Caco-2 (cell line): ENCODE measurements at regions not wholly inside any gene's neighbourhood (a gene's known extent, or its start where the extent isn't known, plus 50 kb on each side); places are given as distances from the start of the nearest gene placed in this dataset.

Experiments used
- BruUV-seq: library from RNA; stranded (reverse); fragments of 400-500 nt; replicated peaks from 2 replicates; lab custom pipeline; 2021; lab: Mats Ljungman, UMichigan
- CTCF ChIA-PET: fragments of 300-600 bp; sonication (Branson Sonifier 250); formaldehyde crosslinking; loops from one replicate; lab custom pipeline; 2022; ENCODE audit warnings: antibody characterized with exemption; lab: Charles Lee
- POLR2A ChIA-PET: fragments of 300-600 bp; sonication (Branson Sonifier 250); formaldehyde crosslinking; loops from one replicate; lab custom pipeline; 2022; ENCODE audit warnings: antibody characterized with exemption; lab: Charles Lee
- DNase-seq, 2 experiments: peaks; one replicate each; pipeline versions ENCODE4 v3.0.0 to v3.0.0-alpha.2; 2020 to 2022
- H3K27me3 ChIP-seq: replicated peaks from 2 replicates; pipeline ENCODE4 v1.6.0; 2011; ENCODE audit warnings: low read length; ENCODE audit not compliant: control insufficient read depth, insufficient read depth
- H3K36me3 ChIP-seq: 2 replicates; pipeline ENCODE4 v1.5.1; 2011; ENCODE audit warnings: low read length; ENCODE audit not compliant: control insufficient read depth, insufficient read depth
- H3K4me1 ChIP-seq: fragments of 250-450 bp; sonication (Bioruptor Pico); 2 replicates; pipeline ENCODE4 v1.5.1; 2020; ENCODE audit warnings: mild to moderate bottlenecking
- H3K4me3 ChIP-seq: 2 replicates; pipeline ENCODE4 v1.5.1; 2011; ENCODE audit warnings: low read depth, mild to moderate bottlenecking, control low read depth, low read length
- H3K9me3 ChIP-seq: fragments of 250-450 bp; sonication (Bioruptor Pico); 2 replicates; pipeline ENCODE4 v1.5.1; 2020; ENCODE audit warnings: mild to moderate bottlenecking, moderate library complexity
- H3K27ac Mint-ChIP-seq: one replicate; pipeline ENCODE4 v1.8.0; 2022; ENCODE audit warnings: mixed read lengths; ENCODE audit not compliant: unreplicated experiment
- H3K27me3 Mint-ChIP-seq: one replicate; pipeline ENCODE4 v1.8.0; 2022; ENCODE audit warnings: mixed read lengths; ENCODE audit not compliant: insufficient read depth, unreplicated experiment
- H3K36me3 Mint-ChIP-seq: one replicate; pipeline ENCODE4 v1.8.0; 2022; ENCODE audit warnings: mild to moderate bottlenecking, mixed read lengths; ENCODE audit not compliant: insufficient read depth, unreplicated experiment
- H3K4me1 Mint-ChIP-seq: one replicate; pipeline ENCODE4 v1.8.0; 2022; ENCODE audit warnings: low read depth, mixed read lengths; ENCODE audit not compliant: unreplicated experiment
- H3K4me3 Mint-ChIP-seq: one replicate; pipeline ENCODE4 v1.8.0; 2022; ENCODE audit warnings: mild to moderate bottlenecking, moderate library complexity, mixed read lengths; ENCODE audit not compliant: unreplicated experiment
- H3K9me3 Mint-ChIP-seq: one replicate; pipeline ENCODE4 v1.8.0; 2022; ENCODE audit warnings: mixed read lengths; ENCODE audit not compliant: unreplicated experiment
- CTCF ChIP-seq, 2 experiments: fragments of 200-600 bp in 1 of 2; IDR thresholded peaks; 1 replicate in 1 of 2; 2 replicates in 1 of 2; pipeline versions ENCODE4 v1.5.1 to v1.8.0; 2011 to 2022; ENCODE audit warnings: antibody characterized with exemption in 1 of 2, control low read depth in 1 of 2, inconsistent platforms in 1 of 2, low read depth in 1 of 2, low read length in 1 of 2, mild to moderate bottlenecking in 1 of 2, moderate library complexity in 1 of 2; ENCODE audit not compliant: insufficient read depth in 1 of 2, severe bottlenecking in 1 of 2, unreplicated experiment in 1 of 2
- intact Hi-C: fragments of 100-400 bp; cut with micrococcal nuclease; formaldehyde crosslinking; loops from one replicate; pipeline ENCODE4 v1.10.0; 2022; ENCODE audit not compliant: unreplicated experiment

- no peak overlapping the region for H3K27ac Mint-ChIP-seq
- H3K27me3 Mint-ChIP-seq: no peaks in the 10 kb centered on the region
- TF ChIP-seq CTCF (IDR thresholded peaks at IDR 0.05; ENCODE audit: insufficient read depth in 1 of 2, low read depth in 1 of 2, low read length in 1 of 2, severe bottlenecking in 1 of 2, unreplicated experiment in 1 of 2): no peak
- peaks cover 5% of the 10 kb centered on the region for H3K36me3 Mint-ChIP-seq
- Histone ChIP-seq H3K27me3 (no peaks in the 10 kb centered on the region), H3K4me3 (no peak overlapping the region), H3K4me1 (peaks cover 19% of the 10 kb centered on the region), H3K36me3 (no peaks in the 10 kb centered on the region), H3K9me3 (no peaks in the 10 kb centered on the region)
- no peaks in the 10 kb centered on the region for H3K9me3 Mint-ChIP-seq
- peaks cover 5% of the 10 kb centered on the region for H3K4me1 Mint-ChIP-seq
- no peak for DNase-seq
- intact Hi-C loops: loop anchor here (10.0 kb wide), 1 partner anchor 552 kb away; no protein-coding TSS in a partner anchor
- ChIA-PET POLR2A (no interaction called here), CTCF (no interaction called here)
- H3K4me3 Mint-ChIP-seq: no peak overlapping the region
- no TSS peak for BruUV-seq
Observed at GRCh38 chr13:97577026-97577425, 143.1 kb downstream of the RAP2A start.

- BruUV-seq: no TSS peak
- ChIA-PET CTCF (no interaction called here), POLR2A (no interaction called here)
- no peaks in the 10 kb centered on the region for H3K9me3 ChIP-seq
- H3K36me3 Mint-ChIP-seq: peaks cover 7% of the 10 kb centered on the region
- no peaks in the 10 kb centered on the region for H3K27me3 Mint-ChIP-seq
- no peaks in the 10 kb centered on the region for H3K27me3 ChIP-seq
- no peak for DNase-seq
- TF ChIP-seq CTCF (IDR thresholded peaks at IDR 0.05; ENCODE audit: insufficient read depth in 1 of 2, low read depth in 1 of 2, low read length in 1 of 2, severe bottlenecking in 1 of 2, unreplicated experiment in 1 of 2): no peak
- intact Hi-C loops: no loop called here
- H3K4me3 ChIP-seq: no peak overlapping the region
- H3K36me3 ChIP-seq: no peaks in the 10 kb centered on the region
- peaks cover 18% of the 10 kb centered on the region for H3K4me1 ChIP-seq
- peaks cover 8% of the 10 kb centered on the region for H3K9me3 Mint-ChIP-seq
- peaks cover 14% of the 10 kb centered on the region for H3K4me1 Mint-ChIP-seq
- no peak overlapping the region for H3K4me3 Mint-ChIP-seq
- H3K27ac Mint-ChIP-seq: peak overlapping the region; percentile 27
Observed at GRCh38 chr13:97582170-97582569, 148.2 kb downstream of the RAP2A start.

- H3K4me1 ChIP-seq: peaks cover 18% of the 10 kb centered on the region
- peaks cover 10% of the 10 kb centered on the region for H3K9me3 Mint-ChIP-seq
- POLR2A ChIA-PET: no interaction called here
- CTCF ChIA-PET: no interaction called here
- BruUV-seq: no TSS peak
- no peak for TF ChIP-seq CTCF (IDR thresholded peaks at IDR 0.05; ENCODE audit: insufficient read depth in 1 of 2, low read depth in 1 of 2, low read length in 1 of 2, severe bottlenecking in 1 of 2, unreplicated experiment in 1 of 2)
- no peak for DNase-seq
- H3K9me3 ChIP-seq: no peaks in the 10 kb centered on the region
- intact Hi-C loops: no loop called here
- peaks cover 14% of the 10 kb centered on the region for H3K4me1 Mint-ChIP-seq
- H3K36me3 Mint-ChIP-seq: peaks cover 7% of the 10 kb centered on the region
- H3K4me3 Mint-ChIP-seq: no peak overlapping the region
- H3K4me3 ChIP-seq: no peak overlapping the region
- H3K27ac Mint-ChIP-seq: no peak overlapping the region
- H3K27me3 ChIP-seq: no peaks in the 10 kb centered on the region
- H3K36me3 ChIP-seq: no peaks in the 10 kb centered on the region
- H3K27me3 Mint-ChIP-seq: no peaks in the 10 kb centered on the region
Observed at GRCh38 chr13:97583907-97584497, 150.0 kb downstream of the RAP2A start.
